ENCODE measurements at regions not wholly inside any gene's neighbourhood (a gene's known extent, or its start where the extent isn't known, plus 50 kb on each side); places are given as distances from the start of the nearest gene placed in this dataset.

- ChIA-PET CTCF (interaction anchor here (1.2 kb wide), 1 partner anchor 9 kb away, joined by 4 read pairs; no protein-coding TSS in a partner anchor), POLR2A (no interaction called here)
- DNase-seq (ENCODE audit: extremely low spot score): no peak
- TF ChIP-seq CTCF (IDR thresholded peaks at IDR 0.05; ENCODE audit: control extremely low read depth, extremely low read depth, low read depth, missing control alignments): no peak
These were observed 585.5 kb downstream of the TLE1 start for GRCh38 chr9:81103597-81104471.

- no peak for TF ChIP-seq CTCF (IDR thresholded peaks at IDR 0.05; ENCODE audit: control extremely low read depth, extremely low read depth, low read depth, missing control alignments)
- no peak for DNase-seq (ENCODE audit: extremely low spot score)
- ChIA-PET POLR2A (no interaction called here), CTCF (interaction anchor here (0.9 kb wide), 1 partner anchor 10 kb away, joined by 3 read pairs; no protein-coding TSS in a partner anchor)
These were observed 592.1 kb downstream of the TLE1 start for GRCh38 chr9:81097131-81097847.

- CTCF ChIA-PET: interaction anchor here (0.9 kb wide), 1 partner anchor 10 kb away, joined by 3 read pairs; no protein-coding TSS in a partner anchor
- POLR2A ChIA-PET: no interaction called here
- TF ChIP-seq CTCF (IDR thresholded peaks at IDR 0.05; ENCODE audit: control extremely low read depth, extremely low read depth, low read depth, missing control alignments): no peak
- no peak for DNase-seq (ENCODE audit: extremely low spot score)
These were observed 592.7 kb downstream of the TLE1 start for GRCh38 chr9:81096625-81097024.

GRCh38 chr9:81092057-81092456, 597.3 kb downstream of the TLE1 start:
- DNase-seq (ENCODE audit: extremely low spot score): no peak
- no peak for TF ChIP-seq CTCF (IDR thresholded peaks at IDR 0.05; ENCODE audit: control extremely low read depth, extremely low read depth, low read depth, missing control alignments)
- POLR2A ChIA-PET: no interaction called here
- CTCF ChIA-PET: interaction anchor here (1.1 kb wide), 1 partner anchor 16 kb away, joined by 3 read pairs; no protein-coding TSS in a partner anchor

- no peak for TF ChIP-seq CTCF (IDR thresholded peaks at IDR 0.05; ENCODE audit: control extremely low read depth, extremely low read depth, low read depth, missing control alignments)
- ChIA-PET POLR2A (no interaction called here), CTCF (interaction anchor here (1.0 kb wide), 1 partner anchor 17 kb away, joined by 3 read pairs; no protein-coding TSS in a partner anchor)
- DNase-seq (ENCODE audit: extremely low spot score): no peak
These were observed 601.0 kb downstream of the TLE1 start for GRCh38 chr9:81088341-81088740.

GRCh38 chr9:81086416-81086815, 602.9 kb downstream of the TLE1 start:
- DNase-seq (ENCODE audit: extremely low spot score): no peak
- no peak for TF ChIP-seq CTCF (IDR thresholded peaks at IDR 0.05; ENCODE audit: control extremely low read depth, extremely low read depth, low read depth, missing control alignments)
- ChIA-PET POLR2A (no interaction called here), CTCF (interaction anchor here (1.0 to 1.1 kb wide), 2 partner anchors 10 to 15 kb away, joined by 3 read pairs; no protein-coding TSS in a partner anchor)

All from GM10248 (cell line).